Small intestine (tissue), 7 donors: ENCODE measurements at regions not wholly inside any gene's neighbourhood (a gene's known extent, or its start where the extent isn't known, plus 50 kb on each side); places are given as distances from the start of the nearest gene placed in this dataset.

ENCODE experiments used
- DNase-seq, 2 donors: peaks; one replicate each; pipeline versions ENCODE4 v3.0.0 to v3.0.0-alpha.2; 2013
- FAIRE-seq: peaks from 2 replicates; lab custom pipeline; 2012; peaks lifted over from hg19 to GRCh38; lab: Jason Lieb, UNC
- H3K27ac ChIP-seq, 3 donors: one replicate each; pipeline ENCODE4 v1.5.1; 2013; ENCODE audit warnings: low read length in 2 of 3, mild to moderate bottlenecking in 2 of 3, control low read depth in 1 of 3, inconsistent platforms in 1 of 3, low read depth in 1 of 3, moderate library complexity in 1 of 3
- H3K27me3 ChIP-seq, 3 donors: one replicate each; pipeline ENCODE4 v1.6.1; 2013; ENCODE audit warnings: low read length in 3 of 3, inconsistent platforms in 1 of 3; ENCODE audit not compliant: control insufficient read depth in 3 of 3, insufficient read depth in 3 of 3
- H3K36me3 ChIP-seq, 3 donors: one replicate each; pipeline ENCODE4 v1.6.1; 2013; ENCODE audit warnings: low read length in 3 of 3, inconsistent platforms in 1 of 3, low read depth in 1 of 3, mild to moderate bottlenecking in 1 of 3, moderate library complexity in 1 of 3; ENCODE audit not compliant: control insufficient read depth in 3 of 3, insufficient read depth in 2 of 3
- H3K4me1 ChIP-seq, 3 donors: one replicate each; pipeline ENCODE4 v1.6.1; 2013; ENCODE audit warnings: low read length in 2 of 3, inconsistent platforms in 1 of 3, low read depth in 1 of 3, mild to moderate bottlenecking in 1 of 3, moderate library complexity in 1 of 3; ENCODE audit not compliant: control insufficient read depth in 3 of 3, insufficient read depth in 2 of 3
- H3K4me3 ChIP-seq, 3 donors: one replicate each; pipeline ENCODE4 v1.5.1; 2013; ENCODE audit warnings: low read length in 3 of 3, control low read depth in 1 of 3, inconsistent platforms in 1 of 3, low read depth in 1 of 3, mild to moderate bottlenecking in 1 of 3, moderate library complexity in 1 of 3
- H3K9me3 ChIP-seq, 2 donors: one replicate each; pipeline ENCODE4 v1.6.1; 2013; ENCODE audit warnings: low read depth in 1 of 2, low read length in 1 of 2; ENCODE audit not compliant: control insufficient read depth in 2 of 2, insufficient read depth in 1 of 2
- WGBS, 3 donors: extraction: QIAGEN DNeasy Blood & Tissue Kit; methylation state at CpG; one replicate each; pipeline ENCODE4 v1.1.7; 2013; 5-methylcytosine and 5-hydroxymethylcytosine counted together
- donor health status: healthy with polysubstance abuse.
- donor health status: control.
- donor health status: control.
- donor health status: Bipolar disorder and iron deficiency.
- donor health status: healthy.

DNA sequence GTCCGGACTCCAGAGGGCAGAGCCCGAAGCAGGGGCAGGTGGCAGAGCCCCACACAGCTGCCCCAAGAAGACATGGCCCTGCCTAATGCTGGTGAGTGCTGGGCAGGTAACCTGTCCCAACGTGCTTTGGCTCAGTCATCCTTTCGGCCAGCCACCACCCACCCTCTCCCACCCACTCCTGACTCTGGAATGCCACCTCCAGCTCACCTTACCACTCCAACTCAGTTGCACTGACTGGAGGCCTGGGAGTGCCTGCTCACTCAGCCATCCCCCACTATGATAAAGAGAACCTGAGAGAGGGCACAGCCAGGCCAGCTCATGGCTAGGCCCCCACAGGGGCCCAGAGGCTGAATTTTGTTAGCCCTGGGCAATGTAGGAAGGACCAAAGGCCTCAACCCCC lies 53.8 kb upstream of the MPEG1 start:
- H3K4me3 ChIP-seq, result no peak overlapping the region
- no peaks in the 10 kb centered on the region for H3K36me3 ChIP-seq
- WGBS, 3 donors, result 85 to 90% (median 86%) methylated on average over 4 of the region's 4 CpGs
- H3K27me3 ChIP-seq, result no peaks in the 10 kb centered on the region
- FAIRE-seq, result no peak
- no peaks in the 10 kb centered on the region for H3K9me3 ChIP-seq
- no peak overlapping the region for H3K27ac ChIP-seq
- H3K4me1 ChIP-seq, result no peaks in the 10 kb centered on the region
- no peak for DNase-seq

DNA sequence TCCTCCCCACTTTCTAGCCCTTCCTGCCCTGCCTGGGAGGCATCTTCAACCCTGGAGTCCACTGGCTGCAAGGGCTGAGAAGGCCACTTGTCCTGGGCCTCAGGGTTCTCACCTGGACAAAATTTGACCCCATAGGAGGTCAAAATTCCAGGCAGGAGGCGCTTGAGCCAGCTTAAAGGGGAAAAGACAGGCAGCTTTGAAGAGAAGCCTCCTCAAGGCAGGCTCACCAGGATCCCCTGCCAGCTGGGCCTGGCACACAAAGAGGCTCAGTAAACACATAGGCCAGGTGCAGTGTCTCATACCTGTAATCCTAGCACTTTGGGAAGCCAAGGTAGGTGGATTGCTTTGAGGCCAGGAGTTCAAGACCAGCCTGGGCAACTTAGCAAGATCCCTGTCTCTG lies 53.0 kb upstream of the MPEG1 start:
- FAIRE-seq (no peak), DNase-seq (no peak)
- 79 to 93% (median 84%) methylated on average over 1 of the region's 1 CpG for WGBS, 3 donors
- no peaks in the 10 kb centered on the region for H3K27me3 ChIP-seq
- no peaks in the 10 kb centered on the region for H3K9me3 ChIP-seq
- no peaks in the 10 kb centered on the region for H3K36me3 ChIP-seq
- no peak overlapping the region for H3K4me3 ChIP-seq
- H3K27ac ChIP-seq, result no peak overlapping the region
- no peaks in the 10 kb centered on the region for H3K4me1 ChIP-seq

DNA sequence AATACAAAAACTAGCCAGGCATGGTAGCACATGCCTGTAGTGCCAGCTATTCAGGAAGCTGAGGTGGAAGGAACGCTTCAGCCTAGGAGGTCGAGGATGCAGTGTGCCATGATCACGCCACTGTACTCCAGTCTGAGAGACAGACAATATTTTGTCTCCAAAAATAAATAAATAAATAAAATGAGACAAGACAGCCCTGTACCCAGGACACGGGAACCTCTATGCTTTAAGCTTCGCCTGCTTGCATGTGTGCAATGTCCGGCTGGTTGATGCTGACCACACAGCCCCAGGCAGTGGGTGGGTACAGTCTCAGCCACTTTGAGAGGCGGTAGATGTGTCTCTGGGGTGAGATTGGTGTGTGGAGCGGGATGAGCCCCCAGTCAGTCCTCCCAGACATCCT lies 52.0 kb upstream of the MPEG1 start:
- WGBS, 3 donors, result 77 to 90% (median 90%) methylated on average over 8 of the region's 8 CpGs
- Histone ChIP-seq H3K36me3 (no peaks in the 10 kb centered on the region), H3K27me3 (no peaks in the 10 kb centered on the region), H3K4me3 (no peak overlapping the region), H3K9me3 (no peaks in the 10 kb centered on the region), H3K4me1 (no peaks in the 10 kb centered on the region), H3K27ac (no peak overlapping the region)
- FAIRE-seq, result no peak
- DNase-seq, result no peak

DNA sequence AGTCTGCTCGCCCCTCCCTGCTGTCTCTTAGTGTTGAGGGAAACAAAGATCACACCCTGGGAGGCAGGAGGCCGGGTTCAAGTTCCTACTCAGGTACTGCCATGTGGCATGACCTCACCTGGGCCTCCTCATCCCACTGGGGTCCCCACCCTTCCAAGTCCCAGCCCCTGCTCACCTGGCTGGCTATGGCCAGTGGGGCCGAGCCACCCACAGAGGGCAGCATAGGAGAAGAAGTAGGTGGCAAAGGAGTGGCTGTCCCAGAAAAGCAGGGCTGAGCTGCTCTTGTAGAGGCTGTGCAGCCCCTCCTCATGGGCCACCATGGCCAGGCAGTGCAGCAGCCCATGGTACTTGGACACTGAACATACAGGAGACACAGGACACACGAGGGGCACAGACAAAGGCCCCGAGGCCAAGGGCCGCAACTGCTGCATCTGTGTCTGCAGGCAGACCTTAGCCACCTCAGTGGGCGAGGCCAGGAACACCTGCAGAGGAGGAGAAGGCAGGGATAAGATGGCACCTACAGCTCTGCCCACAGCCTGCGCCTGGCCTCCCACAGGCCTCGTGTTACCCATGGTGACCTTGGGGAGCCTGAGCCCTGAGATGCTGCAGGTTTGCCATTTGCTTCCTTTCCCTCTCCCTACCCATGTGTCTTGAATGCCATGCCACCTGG lies 50.6 kb upstream of the MPEG1 start:
- H3K4me3 ChIP-seq, result no peak overlapping the region
- H3K27ac ChIP-seq, result no peak overlapping the region
- 29 to 71% (median 43%) methylated on average over 8 to 9 of the region's 9 CpGs for WGBS, 3 donors
- no peaks in the 10 kb centered on the region for H3K9me3 ChIP-seq
- no peak for FAIRE-seq
- no peaks in the 10 kb centered on the region for H3K4me1 ChIP-seq
- DNase-seq, result peak; percentile 18 to 20
- no peaks in the 10 kb centered on the region for H3K27me3 ChIP-seq
- H3K36me3 ChIP-seq, result no peaks in the 10 kb centered on the region
